ENCODE measurements at regions not wholly inside any gene's neighbourhood (a gene's known extent, or its start where the extent isn't known, plus 50 kb on each side); places are given as distances from the start of the nearest gene placed in this dataset.
A peak's percentile ranks its signal among the peaks of the same experiment; 100 is the strongest.

GRCh38 chr12:28610401-28611114, 420.3 kb downstream of the CCDC91 start:
- TF ChIP-seq CTCF (IDR thresholded peaks at IDR 0.05; ENCODE audit: low read depth, low read length) = no peak
- no peak overlapping the region for H3K4me3 ChIP-seq (ENCODE audit: low read depth, low read length)
- in situ Hi-C loops (cut with HindIII; ENCODE audit: low sequenced_read_pairs) = no loop called here
- peak; percentile 26 for DNase-seq (ENCODE audit: low read depth, low spot score)

DNA sequence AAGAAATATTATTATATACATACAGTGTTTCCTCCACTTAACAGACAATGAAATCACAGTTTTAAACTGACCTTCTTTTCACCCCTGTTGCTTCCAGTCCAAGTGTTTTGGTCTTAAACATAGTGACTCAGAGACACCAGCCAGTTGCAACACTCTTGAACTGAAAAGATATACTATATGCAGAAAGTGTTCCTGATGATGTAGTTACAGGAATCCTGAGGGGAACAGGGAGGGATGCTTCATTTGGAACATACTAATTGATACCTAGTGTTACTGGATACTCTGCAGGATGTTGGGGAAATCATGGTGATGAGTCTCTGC, 420.8 kb downstream of the CCDC91 start:
- H3K4me3 ChIP-seq (ENCODE audit: low read depth, low read length) = no peak overlapping the region
- in situ Hi-C loops (cut with HindIII; ENCODE audit: low sequenced_read_pairs) = no loop called here
- TF ChIP-seq CTCF (IDR thresholded peaks at IDR 0.05; ENCODE audit: low read depth, low read length) = no peak
- peak; percentile 88 for DNase-seq (ENCODE audit: low read depth, low spot score)

DNA sequence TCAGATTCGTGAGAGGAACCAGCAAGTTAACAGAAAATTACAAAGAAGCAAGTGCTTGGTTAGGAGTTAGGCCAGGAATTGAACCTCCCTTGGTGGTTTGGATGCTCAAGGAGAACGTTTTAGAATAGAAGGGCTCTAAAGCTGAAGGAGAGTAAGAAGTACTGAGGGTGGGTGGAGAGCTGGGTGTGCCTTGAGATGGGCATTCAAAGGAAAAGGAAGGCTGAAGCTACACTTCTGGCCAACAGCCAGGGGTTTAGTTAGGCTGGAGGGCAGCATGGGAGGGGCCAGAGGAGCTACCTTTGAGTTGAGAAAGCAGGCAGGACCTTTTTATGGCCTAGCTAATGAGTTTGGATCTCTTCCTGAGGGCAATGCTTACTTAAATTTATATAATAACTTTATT, 421.2 kb downstream of the CCDC91 start:
- H3K4me3 ChIP-seq (ENCODE audit: low read depth, low read length) = no peak overlapping the region
- in situ Hi-C loops (cut with HindIII; ENCODE audit: low sequenced_read_pairs) = no loop called here
- no peak for TF ChIP-seq CTCF (IDR thresholded peaks at IDR 0.05; ENCODE audit: low read depth, low read length)
- DNase-seq (ENCODE audit: low read depth, low spot score) = no peak

- in situ Hi-C loops (cut with HindIII; ENCODE audit: low sequenced_read_pairs) = no loop called here
- TF ChIP-seq CTCF (IDR thresholded peaks at IDR 0.05; ENCODE audit: low read depth, low read length) = no peak
- H3K4me3 ChIP-seq (ENCODE audit: low read depth, low read length) = no peak overlapping the region
- DNase-seq (ENCODE audit: low read depth, low spot score) = no peak
These were observed 427.9 kb downstream of the CCDC91 start for GRCh38 chr12:28618171-28618570.

- in situ Hi-C loops (cut with HindIII; ENCODE audit: low sequenced_read_pairs) = no loop called here
These were observed 428.5 kb downstream of the CCDC91 start for GRCh38 chr12:28618772-28619171.

GRCh38 chr12:28620281-28620680, 430.0 kb downstream of the CCDC91 start:
- in situ Hi-C loops (cut with HindIII; ENCODE audit: low sequenced_read_pairs) = no loop called here

More at GRCh38 chr12:28618772-28619171, 428.5 kb downstream of the CCDC91 start:
- no peak for DNase-seq (ENCODE audit: low read depth, low spot score)
- TF ChIP-seq CTCF (IDR thresholded peaks at IDR 0.05; ENCODE audit: low read depth, low read length) = no peak
- no peak overlapping the region for H3K4me3 ChIP-seq (ENCODE audit: low read depth, low read length)

More at GRCh38 chr12:28620281-28620680, 430.0 kb downstream of the CCDC91 start:
- TF ChIP-seq CTCF (IDR thresholded peaks at IDR 0.05; ENCODE audit: low read depth, low read length) = no peak
- no peak for DNase-seq (ENCODE audit: low read depth, low spot score)
- no peak overlapping the region for H3K4me3 ChIP-seq (ENCODE audit: low read depth, low read length)
